H7 (cell line): ENCODE measurements at regions not wholly inside any gene's neighbourhood (a gene's known extent, or its start where the extent isn't known, plus 50 kb on each side); places are given as distances from the start of the nearest gene placed in this dataset.

ENCODE experiments used
- DNase-seq: peaks from one replicate; pipeline ENCODE4 v3.0.0; 2012
- H3K27me3 ChIP-seq: 2 replicates; pipeline ENCODE4 v1.6.0; 2011; ENCODE audit warnings: mild to moderate bottlenecking, low read length; ENCODE audit not compliant: control insufficient read depth, insufficient read depth
- H3K36me3 ChIP-seq: replicated peaks from 2 replicates; pipeline ENCODE4 v1.5.1; 2011; ENCODE audit warnings: low read length; ENCODE audit not compliant: control insufficient read depth, insufficient read depth
- H3K4me3 ChIP-seq: 2 replicates; pipeline ENCODE4 v1.5.1; 2011; ENCODE audit warnings: low read depth, mild to moderate bottlenecking, control low read depth, low read length, moderate library complexity; ENCODE audit not compliant: insufficient read depth

GRCh38 chr10:93160829-93161228 is 87.1 kb downstream of the CYP26A1 start:
- no peaks in the 10 kb centered on the region for H3K36me3 ChIP-seq
- no peak for DNase-seq
- H3K4me3 ChIP-seq = no peak overlapping the region
- H3K27me3 ChIP-seq = no peaks in the 10 kb centered on the region

- DNase-seq = no peak
- H3K27me3 ChIP-seq = no peaks in the 10 kb centered on the region
- no peaks in the 10 kb centered on the region for H3K36me3 ChIP-seq
Measured at GRCh38 chr10:93165367-93165766, 91.7 kb downstream of the CYP26A1 start.

GRCh38 chr10:93166134-93166533 is 92.4 kb downstream of the CYP26A1 start:
- DNase-seq = no peak
- H3K27me3 ChIP-seq = no peaks in the 10 kb centered on the region
- H3K4me3 ChIP-seq = no peak overlapping the region
- no peaks in the 10 kb centered on the region for H3K36me3 ChIP-seq

More at GRCh38 chr10:93165367-93165766, 91.7 kb downstream of the CYP26A1 start:
- no peak overlapping the region for H3K4me3 ChIP-seq

GRCh38 chr10:93171837-93172236 is 98.1 kb downstream of the CYP26A1 start:
- Histone ChIP-seq H3K4me3 (no peak overlapping the region), H3K36me3 (no peaks in the 10 kb centered on the region), H3K27me3 (no peaks in the 10 kb centered on the region)
- no peak for DNase-seq

GRCh38 chr10:93173967-93174845 is 100.5 kb downstream of the CYP26A1 start:
- Histone ChIP-seq H3K27me3 (no peaks in the 10 kb centered on the region), H3K36me3 (no peaks in the 10 kb centered on the region), H3K4me3 (no peak overlapping the region)
- DNase-seq = no peak

- H3K4me3 ChIP-seq = no peak overlapping the region
- no peaks in the 10 kb centered on the region for H3K36me3 ChIP-seq
- no peak for DNase-seq
- no peaks in the 10 kb centered on the region for H3K27me3 ChIP-seq
Measured at GRCh38 chr10:93175490-93175889, 101.8 kb downstream of the CYP26A1 start.

GRCh38 chr10:93177511-93177910 is 103.8 kb downstream of the CYP26A1 start:
- Histone ChIP-seq H3K36me3 (no peaks in the 10 kb centered on the region), H3K4me3 (no peak overlapping the region), H3K27me3 (no peaks in the 10 kb centered on the region)
- no peak for DNase-seq

GRCh38 chr10:93178226-93178625 is 104.5 kb downstream of the CYP26A1 start:
- no peaks in the 10 kb centered on the region for H3K27me3 ChIP-seq
- H3K4me3 ChIP-seq = no peak overlapping the region
- H3K36me3 ChIP-seq = no peaks in the 10 kb centered on the region
- no peak for DNase-seq

- no peak for DNase-seq
- no peaks in the 10 kb centered on the region for H3K36me3 ChIP-seq
- H3K27me3 ChIP-seq = no peaks in the 10 kb centered on the region
- no peak overlapping the region for H3K4me3 ChIP-seq
Measured at GRCh38 chr10:93180482-93180931, 106.8 kb downstream of the CYP26A1 start.

- Histone ChIP-seq H3K36me3 (no peaks in the 10 kb centered on the region), H3K27me3 (no peaks in the 10 kb centered on the region), H3K4me3 (no peak overlapping the region)
- DNase-seq = no peak
Measured at GRCh38 chr10:93181271-93182048, 107.8 kb downstream of the CYP26A1 start.

- Histone ChIP-seq H3K36me3 (no peaks in the 10 kb centered on the region), H3K4me3 (no peak overlapping the region), H3K27me3 (no peaks in the 10 kb centered on the region)
- DNase-seq = no peak
Measured at GRCh38 chr10:93182049-93182327, 108.3 kb downstream of the CYP26A1 start.

- H3K27me3 ChIP-seq = no peaks in the 10 kb centered on the region
- DNase-seq = no peak
- H3K4me3 ChIP-seq = no peak overlapping the region
- H3K36me3 ChIP-seq = no peaks in the 10 kb centered on the region
Measured at GRCh38 chr10:93182790-93183189, 109.1 kb downstream of the CYP26A1 start.

GRCh38 chr10:93186653-93187052 is 113.0 kb downstream of the CYP26A1 start:
- Histone ChIP-seq H3K36me3 (no peaks in the 10 kb centered on the region), H3K27me3 (no peaks in the 10 kb centered on the region)
- no peak for DNase-seq

GRCh38 chr10:93189944-93190343 is 116.3 kb downstream of the CYP26A1 start:
- Histone ChIP-seq H3K36me3 (no peaks in the 10 kb centered on the region), H3K27me3 (no peaks in the 10 kb centered on the region), H3K4me3 (no peak overlapping the region)
- no peak for DNase-seq

More at GRCh38 chr10:93186653-93187052, 113.0 kb downstream of the CYP26A1 start:
- H3K4me3 ChIP-seq = no peak overlapping the region

- DNase-seq = no peak
- Histone ChIP-seq H3K4me3 (no peak overlapping the region), H3K36me3 (no peaks in the 10 kb centered on the region), H3K27me3 (no peaks in the 10 kb centered on the region)
Measured at GRCh38 chr10:93190372-93190771, 116.7 kb downstream of the CYP26A1 start.
